ENCODE measurements at regions not wholly inside any gene's neighbourhood (a gene's known extent, or its start where the extent isn't known, plus 50 kb on each side); places are given as distances from the start of the nearest gene placed in this dataset.

GRCh38 chr2:188227713-188228112 is 64.0 kb upstream of the GULP1 start:
- no peak overlapping the region for H3K27ac ChIP-seq (ENCODE audit: low read depth, low read length)
- H3K36me3 ChIP-seq (ENCODE audit: insufficient read depth, low read length): no peaks in the 10 kb centered on the region
- H3K27me3 ChIP-seq (ENCODE audit: insufficient read depth, low read length): no peaks in the 10 kb centered on the region
- H3K4me1 ChIP-seq (ENCODE audit: control insufficient read depth, insufficient read depth, low read length, unreplicated experiment): no peaks in the 10 kb centered on the region
- no peak overlapping the region for H3K4me3 ChIP-seq (ENCODE audit: low read depth, low read length)
- no peak overlapping the region for H2AFZ ChIP-seq (ENCODE audit: low read length, unreplicated experiment)
- no peaks in the 10 kb centered on the region for H3K79me2 ChIP-seq (ENCODE audit: control insufficient read depth, insufficient read depth, low read length, unreplicated experiment)

DNA sequence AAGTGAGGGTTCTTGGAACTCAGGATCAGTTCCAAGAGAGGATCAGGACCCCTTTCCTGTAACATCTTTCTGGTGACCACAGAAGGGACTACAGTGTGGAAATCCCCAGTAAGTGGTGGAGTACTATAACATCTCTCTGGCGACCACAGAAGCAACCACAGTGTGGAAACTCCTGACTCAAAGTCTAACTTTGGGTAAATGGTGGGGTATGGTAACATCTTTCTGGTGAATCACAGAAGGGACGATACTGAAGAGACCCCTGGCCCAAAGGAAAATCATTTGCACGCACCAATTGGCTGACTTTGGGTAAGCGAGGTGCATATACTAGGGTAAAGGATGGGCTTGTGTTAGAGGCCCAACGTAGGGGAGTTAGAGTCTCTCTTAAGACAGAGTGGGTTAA is 56.3 kb upstream of the GULP1 start:
- H3K4me1 ChIP-seq (ENCODE audit: control insufficient read depth, insufficient read depth, low read length, unreplicated experiment): no peaks in the 10 kb centered on the region

GRCh38 chr2:188238386-188238785 is 53.3 kb upstream of the GULP1 start:
- Histone ChIP-seq H3K27ac (ENCODE audit: low read depth, low read length) (no peak overlapping the region), H3K27me3 (ENCODE audit: insufficient read depth, low read length) (no peaks in the 10 kb centered on the region), H3K4me3 (ENCODE audit: low read depth, low read length) (no peak overlapping the region), H2AFZ (ENCODE audit: low read length, unreplicated experiment) (no peak overlapping the region), H3K79me2 (ENCODE audit: control insufficient read depth, insufficient read depth, low read length, unreplicated experiment) (no peaks in the 10 kb centered on the region), H3K36me3 (ENCODE audit: insufficient read depth, low read length) (no peaks in the 10 kb centered on the region), H3K4me1 (ENCODE audit: control insufficient read depth, insufficient read depth, low read length, unreplicated experiment) (no peaks in the 10 kb centered on the region)

More for the DNA sequence above, 56.3 kb upstream of the GULP1 start:
- no peaks in the 10 kb centered on the region for H3K79me2 ChIP-seq (ENCODE audit: control insufficient read depth, insufficient read depth, low read length, unreplicated experiment)
- no peak overlapping the region for H3K27ac ChIP-seq (ENCODE audit: low read depth, low read length)
- H2AFZ ChIP-seq (ENCODE audit: low read length, unreplicated experiment): no peak overlapping the region
- H3K36me3 ChIP-seq (ENCODE audit: insufficient read depth, low read length): no peaks in the 10 kb centered on the region
- no peaks in the 10 kb centered on the region for H3K27me3 ChIP-seq (ENCODE audit: insufficient read depth, low read length)
- H3K4me3 ChIP-seq (ENCODE audit: low read depth, low read length): no peak overlapping the region

Measured in ACC112 (cell line).